GM06990 (cell line): ENCODE measurements at regions not wholly inside any gene's neighbourhood (a gene's known extent, or its start where the extent isn't known, plus 50 kb on each side); places are given as distances from the start of the nearest gene placed in this dataset.

ENCODE experiments used
- DNase-seq: peaks from one replicate; pipeline ENCODE4 v3.0.0-alpha.2; 2011; ENCODE audit not compliant: insufficient read length; ENCODE audit errors: extremely low read depth
- H3K27me3 ChIP-seq: replicated peaks from 2 replicates; pipeline ENCODE4 v1.6.0; 2011; ENCODE audit warnings: low read length; ENCODE audit not compliant: control insufficient read depth, insufficient read depth
- H3K36me3 ChIP-seq: 2 replicates; pipeline ENCODE4 v1.5.1; 2011; ENCODE audit warnings: low read length; ENCODE audit not compliant: control insufficient read depth, insufficient read depth
- H3K4me3 ChIP-seq: replicated peaks from 2 replicates; pipeline ENCODE4 v1.5.1; 2011; ENCODE audit warnings: low read depth, mild to moderate bottlenecking, control low read depth, low read length
- CTCF ChIP-seq: IDR thresholded peaks from 2 replicates; pipeline ENCODE4 v1.5.1; 2011; ENCODE audit warnings: low read length, control low read depth, mild to moderate bottlenecking, inconsistent platforms; ENCODE audit not compliant: insufficient read depth, poor library complexity, severe bottlenecking

GRCh38 chr5:121550989-121551388, 300.7 kb upstream of the FTMT start:
- TF ChIP-seq CTCF, result no peak
- Histone ChIP-seq H3K36me3 (no peaks in the 10 kb centered on the region), H3K4me3 (no peak overlapping the region), H3K27me3 (no peaks in the 10 kb centered on the region)
- DNase-seq, result no peak

GRCh38 chr5:121559832-121560231, 291.9 kb upstream of the FTMT start:
- DNase-seq, result no peak
- H3K36me3 ChIP-seq, result no peaks in the 10 kb centered on the region
- no peaks in the 10 kb centered on the region for H3K27me3 ChIP-seq
- TF ChIP-seq CTCF, result no peak
- H3K4me3 ChIP-seq, result no peak overlapping the region

GRCh38 chr5:121572061-121572460, 279.6 kb upstream of the FTMT start:
- Histone ChIP-seq H3K36me3 (no peaks in the 10 kb centered on the region), H3K27me3 (no peaks in the 10 kb centered on the region), H3K4me3 (no peak overlapping the region)
- TF ChIP-seq CTCF, result no peak
- DNase-seq, result no peak

GRCh38 chr5:121573721-121574382, 277.8 kb upstream of the FTMT start:
- Histone ChIP-seq H3K4me3 (no peak overlapping the region), H3K27me3 (no peaks in the 10 kb centered on the region), H3K36me3 (no peaks in the 10 kb centered on the region)
- DNase-seq, result no peak
- no peak for TF ChIP-seq CTCF

- no peak for DNase-seq
- Histone ChIP-seq H3K36me3 (no peaks in the 10 kb centered on the region), H3K27me3 (no peaks in the 10 kb centered on the region), H3K4me3 (no peak overlapping the region)
- TF ChIP-seq CTCF, result no peak
These were observed 270.1 kb upstream of the FTMT start for GRCh38 chr5:121581588-121581987.

GRCh38 chr5:121596882-121597281, 254.8 kb upstream of the FTMT start:
- DNase-seq, result no peak
- no peak for TF ChIP-seq CTCF
- no peaks in the 10 kb centered on the region for H3K27me3 ChIP-seq
- H3K4me3 ChIP-seq, result no peak overlapping the region
- H3K36me3 ChIP-seq, result no peaks in the 10 kb centered on the region
